Mucosa of descending colon (tissue), 3 donors: ENCODE measurements at regions not wholly inside any gene's neighbourhood (a gene's known extent, or its start where the extent isn't known, plus 50 kb on each side); places are given as distances from the start of the nearest gene placed in this dataset.
"Not testable (repeated sequence)": the region's sequence is repeated elsewhere in the genome, so short reads cannot be mapped to it uniquely, and the experiment has no call there.

Source experiments
- ATAC-seq: fragments of 200-7000 bp; cut with Tn5 transposase; one replicate; pipeline ENCODE4 v1.9.1; 2020; ENCODE audit warnings: mild to moderate bottlenecking, moderate library complexity
- DNase-seq, 3 donors: peaks; one replicate each; pipeline ENCODE4 v3.0.0-alpha.2; 2020
- H3K36me3 ChIP-seq: fragments of 200-600 bp; one replicate; pipeline ENCODE4 v1.8.0; 2021; ENCODE audit warnings: low read depth, mild to moderate bottlenecking
- H3K4me1 ChIP-seq: fragments of 200-600 bp; one replicate; pipeline ENCODE4 v1.8.0; 2021; ENCODE audit warnings: low read depth, mild to moderate bottlenecking
- H3K4me3 ChIP-seq: fragments of 200-600 bp; one replicate; pipeline ENCODE4 v1.8.0; 2021; ENCODE audit warnings: mild to moderate bottlenecking
- H3K9me3 ChIP-seq: fragments of 200-600 bp; one replicate; pipeline ENCODE4 v1.8.0; 2021; ENCODE audit warnings: mild to moderate bottlenecking
- intact Hi-C, 2 donors: fragments of 100-400 bp; cut with DNase I in 1 of 2; cut with micrococcal nuclease in 1 of 2; formaldehyde crosslinking; loops; one replicate each; pipeline versions ENCODE4 v1.11.0 to v1.11.1; 2022; cut with DNase I, micrococcal nuclease
- TF ChIP-seq, protein P1 (sequence below): fragments of 200-600 bp; IDR thresholded peaks from one replicate; pipeline ENCODE4 v1.8.0; 2022; ENCODE audit warnings: antibody characterized with exemption, mild to moderate bottlenecking
- donor health status: DM: no; HTN: no; CAD: no; lungs with moderate emphysema.
- donor health status: DM: no; HTN: no; CAD: no.
- donor health status: DM: no; HTN: yes; CAD: no.

GRCh38 chr10:59434463-59435321 is 72.3 kb upstream of the FAM13C start:
- ATAC-seq (no peak), DNase-seq (no peak)
- no peaks in the 10 kb centered on the region for H3K9me3 ChIP-seq
- intact Hi-C loops: no loop called here
- H3K4me3 ChIP-seq: no peak overlapping the region
- H3K36me3 ChIP-seq: no peaks in the 10 kb centered on the region
- H3K4me1 ChIP-seq: no peaks in the 10 kb centered on the region
- TF ChIP-seq, protein P1, sequence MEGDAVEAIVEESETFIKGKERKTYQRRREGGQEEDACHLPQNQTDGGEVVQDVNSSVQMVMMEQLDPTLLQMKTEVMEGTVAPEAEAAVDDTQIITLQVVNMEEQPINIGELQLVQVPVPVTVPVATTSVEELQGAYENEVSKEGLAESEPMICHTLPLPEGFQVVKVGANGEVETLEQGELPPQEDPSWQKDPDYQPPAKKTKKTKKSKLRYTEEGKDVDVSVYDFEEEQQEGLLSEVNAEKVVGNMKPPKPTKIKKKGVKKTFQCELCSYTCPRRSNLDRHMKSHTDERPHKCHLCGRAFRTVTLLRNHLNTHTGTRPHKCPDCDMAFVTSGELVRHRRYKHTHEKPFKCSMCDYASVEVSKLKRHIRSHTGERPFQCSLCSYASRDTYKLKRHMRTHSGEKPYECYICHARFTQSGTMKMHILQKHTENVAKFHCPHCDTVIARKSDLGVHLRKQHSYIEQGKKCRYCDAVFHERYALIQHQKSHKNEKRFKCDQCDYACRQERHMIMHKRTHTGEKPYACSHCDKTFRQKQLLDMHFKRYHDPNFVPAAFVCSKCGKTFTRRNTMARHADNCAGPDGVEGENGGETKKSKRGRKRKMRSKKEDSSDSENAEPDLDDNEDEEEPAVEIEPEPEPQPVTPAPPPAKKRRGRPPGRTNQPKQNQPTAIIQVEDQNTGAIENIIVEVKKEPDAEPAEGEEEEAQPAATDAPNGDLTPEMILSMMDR: no peak

DNA sequence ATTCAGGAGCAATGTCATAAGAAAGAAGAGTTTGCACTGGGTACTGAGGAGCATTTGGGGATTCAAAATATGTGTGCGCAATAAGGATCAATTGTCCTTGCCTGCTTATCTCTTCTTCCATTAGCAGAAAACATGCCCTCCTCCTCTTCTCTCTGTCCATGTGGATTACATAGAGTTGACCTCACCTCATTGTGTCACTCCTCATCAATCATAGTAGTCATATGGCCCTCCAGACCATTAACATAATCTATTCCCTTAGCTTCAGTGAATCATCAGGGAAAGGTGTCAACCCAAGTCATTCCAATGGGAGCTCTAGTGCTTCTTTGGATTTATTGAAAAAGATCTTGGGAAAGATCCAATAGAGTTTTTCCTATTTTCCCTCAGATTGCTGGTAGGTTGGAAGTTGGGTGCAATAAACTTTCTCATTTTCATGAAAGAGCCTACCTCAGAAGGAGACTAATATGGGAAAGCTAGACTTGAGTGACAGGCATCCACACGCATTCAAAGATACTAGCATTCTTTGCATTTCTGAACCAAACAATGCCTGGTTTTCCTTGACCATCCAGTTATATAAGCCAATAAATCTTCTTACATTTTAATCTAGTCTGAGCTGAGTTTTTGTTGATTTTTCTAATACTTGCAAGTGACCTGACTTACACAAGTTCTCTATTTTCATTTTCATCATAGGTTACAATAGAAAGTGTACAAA is 71.5 kb upstream of the FAM13C start:
- Histone ChIP-seq H3K4me3 (no peak overlapping the region), H3K9me3 (no peaks in the 10 kb centered on the region), H3K36me3 (no peaks in the 10 kb centered on the region), H3K4me1 (no peaks in the 10 kb centered on the region)
- DNase-seq: no peak
- TF ChIP-seq, protein P1: no peak
- intact Hi-C loops: no loop called here
- ATAC-seq: no peak

DNA sequence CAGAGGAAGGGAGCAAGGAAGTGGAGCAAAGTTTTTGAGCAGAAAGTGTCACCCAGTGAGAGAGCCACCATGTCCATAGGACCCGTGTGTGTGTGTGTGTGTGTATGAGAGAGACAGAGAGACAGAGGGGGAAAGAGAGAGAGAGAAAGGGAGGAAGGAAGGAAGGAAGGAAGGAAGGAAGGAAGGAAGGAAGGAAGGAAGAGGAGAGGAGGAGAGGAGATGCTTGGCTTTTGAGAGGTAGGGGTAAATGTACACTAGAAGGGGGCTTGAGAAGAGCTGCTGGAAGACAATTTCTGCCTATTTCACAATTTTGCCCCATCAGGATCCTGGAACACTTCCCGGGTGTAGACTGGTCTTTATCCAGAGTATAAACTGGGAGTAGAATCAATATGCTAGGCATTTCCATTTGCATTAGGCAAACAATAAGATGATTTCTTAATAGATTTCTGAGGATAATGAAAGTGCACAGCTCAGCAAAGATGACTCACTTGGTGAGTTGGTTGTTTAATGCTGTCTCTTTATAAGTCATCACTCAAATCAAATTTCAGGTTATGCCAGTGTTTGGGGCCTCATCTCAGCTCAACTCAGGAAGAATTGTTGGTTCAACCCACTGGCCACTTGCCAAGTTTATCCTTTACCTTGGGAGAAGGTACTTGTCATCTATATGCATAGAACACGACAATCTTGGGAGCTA is 70.0 kb upstream of the FAM13C start:
- H3K36me3 ChIP-seq: no peaks in the 10 kb centered on the region
- ATAC-seq (no peak), DNase-seq (no peak)
- TF ChIP-seq, protein P1: no peak
- H3K4me1 ChIP-seq: no peaks in the 10 kb centered on the region
- H3K4me3 ChIP-seq: no peak overlapping the region
- H3K9me3 ChIP-seq: no peaks in the 10 kb centered on the region
- intact Hi-C loops: no loop called here

GRCh38 chr10:59413795-59414194 is 51.4 kb upstream of the FAM13C start:
- intact Hi-C loops: not testable (repeated sequence)

More at GRCh38 chr10:59413795-59414194, 51.4 kb upstream of the FAM13C start:
- not testable (repeated sequence) for ATAC-seq, H3K4me1 ChIP-seq, DNase-seq, H3K9me3 ChIP-seq, H3K36me3 ChIP-seq, H3K4me3 ChIP-seq
